Esophagus squamous epithelium (tissue), 5 donors: ENCODE measurements at regions not wholly inside any gene's neighbourhood (a gene's known extent, or its start where the extent isn't known, plus 50 kb on each side); places are given as distances from the start of the nearest gene placed in this dataset.
"Not testable (repeated sequence)": the region's sequence is repeated elsewhere in the genome, so short reads cannot be mapped to it uniquely, and the experiment has no call there.

ENCODE experiments used
- DNase-seq: peaks from one replicate; lab custom pipeline; 2025; lab: John Stamatoyannopoulos, UW
- H3K27ac ChIP-seq, 4 donors: fragments of 200-600 bp; sonication (generic); one replicate each; pipeline ENCODE4 v1.5.1; 2016 to 2019; ENCODE audit warnings: mild to moderate bottlenecking in 1 of 4
- H3K27me3 ChIP-seq, 4 donors: fragments of 200-600 bp; sonication (generic); 1 replicate in 3 of 4; 2 replicates in 1 of 4; pipeline versions ENCODE4 v1.5.1 to v1.6.0; 2017 to 2021; ENCODE audit warnings: antibody characterized with exemption in 1 of 4
- H3K36me3 ChIP-seq, 3 donors: fragments of 200-600 bp; sonication (generic); one replicate each; pipeline ENCODE4 v1.5.1; 2016 to 2019
- H3K4me1 ChIP-seq, 3 donors: fragments of 200-600 bp; sonication (generic); one replicate each; pipeline ENCODE4 v1.5.1; 2017 to 2019
- H3K4me3 ChIP-seq, 4 donors: fragments of 200-600 bp; sonication (generic); 1 replicate in 3 of 4; 2 replicates in 1 of 4; pipeline ENCODE4 v1.5.1; 2016 to 2019; ENCODE audit warnings: mild to moderate bottlenecking in 2 of 4, moderate library complexity in 1 of 4
- H3K9me3 ChIP-seq, 3 donors: fragments of 200-600 bp; sonication (generic); one replicate each; pipeline ENCODE4 v1.5.1; 2016 to 2019
- CTCF ChIP-seq, 6 experiments: fragments of 450-650 bp in 4 of 6; fragments of 200-600 bp in 2 of 6; sonication (generic) in 2 of 6; IDR thresholded peaks; one replicate each; pipeline ENCODE4 v1.5.1; 2016 to 2019; ENCODE audit warnings: antibody characterized with exemption in 6 of 6, mild to moderate bottlenecking in 4 of 6, moderate library complexity in 4 of 6
- POLR2A ChIP-seq, 4 donors: fragments of 450-650 bp; IDR thresholded peaks; one replicate each; pipeline ENCODE4 v1.6.1; 2017; ENCODE audit warnings: antibody characterized with exemption in 4 of 4, mild to moderate bottlenecking in 4 of 4, moderate library complexity in 3 of 4
- WGBS, 2 donors: methylation state at CpG; one replicate each; pipeline ENCODE4 v1.1.5; 2018; 5-methylcytosine and 5-hydroxymethylcytosine counted together
- intact Hi-C: fragments of 100-400 bp; cut with DNase I; formaldehyde crosslinking; loops from one replicate; pipeline ENCODE4 v1.15.0; 2022
- donor health status: DM: yes; HTN: yes; CAD: no.

- H3K9me3 ChIP-seq, result peaks cover 0 to 37% (median 0%) of the 10 kb centered on the region in 3 donors
Observed at GRCh38 chr2:106004851-106005250, 189.2 kb downstream of the UXS1 start.

GRCh38 chr2:105999211-105999989 is 194.7 kb downstream of the UXS1 start:
- no peak for DNase-seq
- intact Hi-C loops, result no loop called here
- Histone ChIP-seq H3K27me3 (peaks cover 0 to 3% (median 0%) of the 10 kb centered on the region in 4 donors), H3K9me3 (peaks cover 0 to 17% (median 6%) of the 10 kb centered on the region in 3 donors), H3K36me3 (no peaks in the 10 kb centered on the region), H3K4me1 (peaks cover 0 to 4% (median 0%) of the 10 kb centered on the region in 3 donors), H3K4me3 (no peak overlapping the region), H3K27ac (peak overlapping the region in 1 of 4 donors; percentile 27)
- WGBS, 2 donors, result 31 to 43% methylated on average over 6 of the region's 6 CpGs
- TF ChIP-seq CTCF (IDR thresholded peaks at IDR 0.05), result no peak
- no peak for TF ChIP-seq POLR2A (IDR thresholded peaks at IDR 0.05)

More at GRCh38 chr2:106004851-106005250, 189.2 kb downstream of the UXS1 start:
- no peak overlapping the region for H3K27ac ChIP-seq
- 95 to 100% methylated on average over 1 of the region's 1 CpG for WGBS, 2 donors
- intact Hi-C loops, result no loop called here
- H3K4me1 ChIP-seq, result no peaks in the 10 kb centered on the region
- H3K27me3 ChIP-seq, result peaks cover 0 to 3% (median 0%) of the 10 kb centered on the region in 4 donors
- no peak for TF ChIP-seq CTCF (IDR thresholded peaks at IDR 0.05)
- TF ChIP-seq POLR2A (IDR thresholded peaks at IDR 0.05), result no peak
- no peaks in the 10 kb centered on the region for H3K36me3 ChIP-seq
- H3K4me3 ChIP-seq, result no peak overlapping the region
- no peak for DNase-seq

GRCh38 chr2:105997711-105998110 is 196.4 kb downstream of the UXS1 start:
- WGBS, 2 donors, result 60 to 88% methylated on average over 2 of the region's 2 CpGs

GRCh38 chr2:105990624-105991023 is 203.5 kb downstream of the UXS1 start:
- Histone ChIP-seq H3K27me3 (no peaks in the 10 kb centered on the region), H3K36me3 (no peaks in the 10 kb centered on the region), H3K9me3 (peaks cover 0 to 32% (median 26%) of the 10 kb centered on the region in 3 donors), H3K4me3 (no peak overlapping the region), H3K27ac (no peak overlapping the region), H3K4me1 (no peaks in the 10 kb centered on the region)
- intact Hi-C loops, result no loop called here
- no peak for DNase-seq
- 69 to 73% methylated on average over 6 of the region's 6 CpGs for WGBS, 2 donors
- no peak for TF ChIP-seq POLR2A (IDR thresholded peaks at IDR 0.05)
- no peak for TF ChIP-seq CTCF (IDR thresholded peaks at IDR 0.05)

More at GRCh38 chr2:105997711-105998110, 196.4 kb downstream of the UXS1 start:
- Histone ChIP-seq H3K4me3 (no peak overlapping the region), H3K27me3 (peaks cover 0 to 3% (median 0%) of the 10 kb centered on the region in 4 donors), H3K9me3 (peaks cover 0 to 20% (median 11%) of the 10 kb centered on the region in 3 donors), H3K36me3 (no peaks in the 10 kb centered on the region), H3K4me1 (peaks cover 0 to 4% (median 0%) of the 10 kb centered on the region in 3 donors), H3K27ac (no peak overlapping the region)
- intact Hi-C loops, result no loop called here
- no peak for TF ChIP-seq CTCF (IDR thresholded peaks at IDR 0.05)
- TF ChIP-seq POLR2A (IDR thresholded peaks at IDR 0.05), result no peak
- DNase-seq, result no peak

GRCh38 chr2:105989803-105990202 is 204.3 kb downstream of the UXS1 start:
- H3K27ac ChIP-seq, H3K27me3 ChIP-seq, H3K4me3 ChIP-seq, intact Hi-C loops, H3K36me3 ChIP-seq, DNase-seq, H3K4me1 ChIP-seq: not testable (repeated sequence)
- WGBS, 2 donors, result 36 to 42% methylated on average over 2 of the region's 2 CpGs
- peaks cover 0 to 29% (median 21%) of the 10 kb centered on the region in 3 donors for H3K9me3 ChIP-seq
